Loucy (cell line): ENCODE measurements at regions not wholly inside any gene's neighbourhood (a gene's known extent, or its start where the extent isn't known, plus 50 kb on each side); places are given as distances from the start of the nearest gene placed in this dataset.

Experiments
- EZH2phosphoT487 ChIP-seq: fragments of 200-600 bp; IDR thresholded peaks from 2 replicates; pipeline ENCODE4 v1.6.1; 2018; ENCODE audit warnings: antibody characterized with exemption, mild to moderate bottlenecking, moderate library complexity, borderline replicate concordance
- TF ChIP-seq, protein P1 (sequence below): fragments of 200-600 bp; sonication (generic); conservative IDR thresholded peaks from 2 replicates; pipeline ENCODE4 v1.5.1; 2014; ENCODE audit warnings: mild to moderate bottlenecking, antibody characterized with exemption, low read length

GRCh38 chr4:53707491-53707890 is 116.2 kb upstream of the LNX1 start:
- no peak for TF ChIP-seq EZH2phosphoT487
- TF ChIP-seq, protein P1, sequence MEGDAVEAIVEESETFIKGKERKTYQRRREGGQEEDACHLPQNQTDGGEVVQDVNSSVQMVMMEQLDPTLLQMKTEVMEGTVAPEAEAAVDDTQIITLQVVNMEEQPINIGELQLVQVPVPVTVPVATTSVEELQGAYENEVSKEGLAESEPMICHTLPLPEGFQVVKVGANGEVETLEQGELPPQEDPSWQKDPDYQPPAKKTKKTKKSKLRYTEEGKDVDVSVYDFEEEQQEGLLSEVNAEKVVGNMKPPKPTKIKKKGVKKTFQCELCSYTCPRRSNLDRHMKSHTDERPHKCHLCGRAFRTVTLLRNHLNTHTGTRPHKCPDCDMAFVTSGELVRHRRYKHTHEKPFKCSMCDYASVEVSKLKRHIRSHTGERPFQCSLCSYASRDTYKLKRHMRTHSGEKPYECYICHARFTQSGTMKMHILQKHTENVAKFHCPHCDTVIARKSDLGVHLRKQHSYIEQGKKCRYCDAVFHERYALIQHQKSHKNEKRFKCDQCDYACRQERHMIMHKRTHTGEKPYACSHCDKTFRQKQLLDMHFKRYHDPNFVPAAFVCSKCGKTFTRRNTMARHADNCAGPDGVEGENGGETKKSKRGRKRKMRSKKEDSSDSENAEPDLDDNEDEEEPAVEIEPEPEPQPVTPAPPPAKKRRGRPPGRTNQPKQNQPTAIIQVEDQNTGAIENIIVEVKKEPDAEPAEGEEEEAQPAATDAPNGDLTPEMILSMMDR, result no peak
